Mesendoderm (in vitro differentiated cells): ENCODE measurements at regions not wholly inside any gene's neighbourhood (a gene's known extent, or its start where the extent isn't known, plus 50 kb on each side); places are given as distances from the start of the nearest gene placed in this dataset.

Experiments
- DNase-seq: peaks from one replicate; pipeline ENCODE4 v3.0.0; 2013
- H2AK5ac ChIP-seq: 2 replicates; pipeline ENCODE4 v1.6.1; 2013; ENCODE audit warnings: low read length, inconsistent platforms
- H2BK120ac ChIP-seq: 2 replicates; pipeline ENCODE4 v1.6.1; 2013; ENCODE audit warnings: low read depth, mild to moderate bottlenecking, low read length, moderate library complexity, mixed read lengths
- H2BK15ac ChIP-seq: replicated peaks from 2 replicates; pipeline ENCODE4 v1.6.1; 2013; ENCODE audit warnings: low read depth, mild to moderate bottlenecking, moderate library complexity
- H2BK5ac ChIP-seq: 2 replicates; pipeline ENCODE4 v1.6.1; 2013; ENCODE audit warnings: low read length, inconsistent platforms
- H3K18ac ChIP-seq: 2 replicates; pipeline ENCODE4 v1.6.1; 2013; ENCODE audit warnings: mild to moderate bottlenecking, low read length, mixed read lengths
- H3K23ac ChIP-seq: one replicate; pipeline ENCODE4 v1.6.1; 2013; ENCODE audit warnings: low read length
- H3K27ac ChIP-seq: 2 replicates; pipeline ENCODE4 v1.5.1; 2013; ENCODE audit warnings: low read depth, mild to moderate bottlenecking, inconsistent platforms, low read length, moderate library complexity
- H3K27me3 ChIP-seq: 2 replicates; pipeline ENCODE4 v1.6.1; 2013; ENCODE audit warnings: low read length, control low read depth, mild to moderate bottlenecking, inconsistent platforms; ENCODE audit not compliant: insufficient read depth, poor library complexity
- H3K36me3 ChIP-seq: 2 replicates; pipeline ENCODE4 v1.6.1; 2013; ENCODE audit warnings: low read length, inconsistent platforms; ENCODE audit not compliant: control insufficient read depth, insufficient read depth
- H3K4ac ChIP-seq: one replicate; pipeline ENCODE4 v1.6.1; 2013; ENCODE audit warnings: low read depth, mild to moderate bottlenecking, low read length, moderate library complexity
- H3K4me1 ChIP-seq: 2 replicates; pipeline ENCODE4 v1.6.1; 2013; ENCODE audit warnings: low read depth, low read length, inconsistent platforms; ENCODE audit not compliant: control insufficient read depth
- H3K4me2 ChIP-seq: 2 replicates; pipeline ENCODE4 v1.6.1; 2013; ENCODE audit warnings: low read length
- H3K4me3 ChIP-seq: 2 replicates; pipeline ENCODE4 v1.5.1; 2013; ENCODE audit warnings: mild to moderate bottlenecking, low read length
- H3K56ac ChIP-seq: one replicate; pipeline ENCODE4 v1.6.1; 2013; ENCODE audit warnings: low read length
- H3K79me1 ChIP-seq: 2 replicates; pipeline ENCODE4 v1.6.1; 2013; ENCODE audit warnings: low read length, inconsistent platforms
- H3K79me2 ChIP-seq: 2 replicates; pipeline ENCODE4 v1.6.1; 2013; ENCODE audit warnings: mild to moderate bottlenecking, low read length; ENCODE audit not compliant: control insufficient read depth, insufficient read depth
- H3K9ac ChIP-seq: 2 replicates; pipeline ENCODE4 v1.6.1; 2013; ENCODE audit warnings: low read length, inconsistent platforms
- H4K5ac ChIP-seq: one replicate; pipeline ENCODE4 v1.6.1; 2013; ENCODE audit warnings: low read length
- H4K8ac ChIP-seq: one replicate; pipeline ENCODE4 v1.6.1; 2013; ENCODE audit warnings: low read depth, mild to moderate bottlenecking, control low read depth, low read length, moderate library complexity
- WGBS: extraction: QIAGEN DNeasy Blood & Tissue Kit; methylation state at CpG from one replicate; pipeline ENCODE4 v1.1.7; 2013; ENCODE audit warnings: low lambda C conversion rate, missing lambda C conversion rate; ENCODE audit not compliant: insufficient coverage; ENCODE audit errors: extremely low coverage; 5-methylcytosine and 5-hydroxymethylcytosine counted together

- H3K18ac ChIP-seq = no peak overlapping the region
- H3K4me1 ChIP-seq = no peaks in the 10 kb centered on the region
- H3K27me3 ChIP-seq = no peaks in the 10 kb centered on the region
- no peak overlapping the region for H4K5ac ChIP-seq
- no peaks in the 10 kb centered on the region for H3K79me1 ChIP-seq
- H3K79me2 ChIP-seq = no peaks in the 10 kb centered on the region
- no peak overlapping the region for H3K27ac ChIP-seq
- no peak for DNase-seq
- H2BK15ac ChIP-seq = no peak overlapping the region
- no peak overlapping the region for H3K4me3 ChIP-seq
- no CpG with 5 or more reads among the region's 2 CpGs for WGBS
- no peak overlapping the region for H3K9ac ChIP-seq
- no peak overlapping the region for H4K8ac ChIP-seq
- no peak overlapping the region for H3K23ac ChIP-seq
- H3K36me3 ChIP-seq = no peaks in the 10 kb centered on the region
- H3K4ac ChIP-seq = no peak overlapping the region
- no peak overlapping the region for H3K4me2 ChIP-seq
- no peak overlapping the region for H3K56ac ChIP-seq
- no peak overlapping the region for H2AK5ac ChIP-seq
- no peak overlapping the region for H2BK120ac ChIP-seq
- no peak overlapping the region for H2BK5ac ChIP-seq
These were observed 718.3 kb downstream of the TLR4 start for GRCh38 chr9:118422508-118422907.

GRCh38 chr9:118423021-118423420 lies 718.8 kb downstream of the TLR4 start:
- Histone ChIP-seq H3K4me1 (no peaks in the 10 kb centered on the region), H3K27me3 (no peaks in the 10 kb centered on the region), H2BK15ac (no peak overlapping the region), H3K27ac (no peak overlapping the region), H3K4ac (no peak overlapping the region), H2BK5ac (no peak overlapping the region), H3K56ac (no peak overlapping the region), H4K8ac (no peak overlapping the region), H4K5ac (no peak overlapping the region), H3K36me3 (no peaks in the 10 kb centered on the region), H2AK5ac (no peak overlapping the region), H3K23ac (no peak overlapping the region), H3K9ac (no peak overlapping the region), H2BK120ac (no peak overlapping the region), H3K18ac (no peak overlapping the region), H3K79me1 (no peaks in the 10 kb centered on the region), H3K4me2 (no peak overlapping the region), H3K4me3 (no peak overlapping the region), H3K79me2 (no peaks in the 10 kb centered on the region)
- no CpG with 5 or more reads among the region's 3 CpGs for WGBS
- no peak for DNase-seq

- Histone ChIP-seq H3K4me3 (no peak overlapping the region), H3K9ac (no peak overlapping the region), H2AK5ac (no peak overlapping the region), H2BK15ac (no peak overlapping the region), H3K4me1 (no peaks in the 10 kb centered on the region), H3K4ac (no peak overlapping the region), H3K56ac (no peak overlapping the region), H3K4me2 (no peak overlapping the region), H3K36me3 (no peaks in the 10 kb centered on the region), H3K27me3 (no peaks in the 10 kb centered on the region), H3K79me1 (no peaks in the 10 kb centered on the region), H2BK120ac (no peak overlapping the region), H3K79me2 (no peaks in the 10 kb centered on the region), H3K23ac (no peak overlapping the region), H4K5ac (no peak overlapping the region), H3K27ac (no peak overlapping the region), H2BK5ac (no peak overlapping the region), H3K18ac (no peak overlapping the region), H4K8ac (no peak overlapping the region)
- DNase-seq = no peak
- no CpG with 5 or more reads among the region's 4 CpGs for WGBS
These were observed 719.5 kb downstream of the TLR4 start for GRCh38 chr9:118423721-118424120.

- Histone ChIP-seq H3K27ac (no peak overlapping the region), H4K5ac (no peak overlapping the region), H2AK5ac (no peak overlapping the region), H4K8ac (no peak overlapping the region), H2BK15ac (no peak overlapping the region), H3K79me1 (no peaks in the 10 kb centered on the region), H3K9ac (no peak overlapping the region), H3K4me2 (no peak overlapping the region), H3K4me3 (no peak overlapping the region), H3K18ac (no peak overlapping the region), H3K36me3 (no peaks in the 10 kb centered on the region), H2BK5ac (no peak overlapping the region), H3K4ac (no peak overlapping the region), H3K27me3 (no peaks in the 10 kb centered on the region), H3K79me2 (no peaks in the 10 kb centered on the region), H3K23ac (no peak overlapping the region), H3K4me1 (no peaks in the 10 kb centered on the region), H3K56ac (no peak overlapping the region), H2BK120ac (no peak overlapping the region)
- DNase-seq = no peak
- no CpG with 5 or more reads among the region's 1 CpG for WGBS
These were observed 722.6 kb downstream of the TLR4 start for GRCh38 chr9:118426772-118427171.

GRCh38 chr9:118438810-118439209 lies 734.6 kb downstream of the TLR4 start:
- no peak overlapping the region for H3K9ac ChIP-seq
- no peak overlapping the region for H4K8ac ChIP-seq
- no peaks in the 10 kb centered on the region for H3K27me3 ChIP-seq
- H3K4ac ChIP-seq = no peak overlapping the region
- no peaks in the 10 kb centered on the region for H3K79me1 ChIP-seq
- H3K79me2 ChIP-seq = no peaks in the 10 kb centered on the region
- H2AK5ac ChIP-seq = no peak overlapping the region
- H2BK15ac ChIP-seq = no peak overlapping the region
- no peak overlapping the region for H3K56ac ChIP-seq
- no peak overlapping the region for H3K4me2 ChIP-seq
- H2BK120ac ChIP-seq = no peak overlapping the region
- peak; percentile 26 for DNase-seq
- no CpG with 5 or more reads among the region's 1 CpG for WGBS
- H4K5ac ChIP-seq = no peak overlapping the region
- no peak overlapping the region for H2BK5ac ChIP-seq
- H3K23ac ChIP-seq = no peak overlapping the region
- no peaks in the 10 kb centered on the region for H3K4me1 ChIP-seq
- no peak overlapping the region for H3K18ac ChIP-seq
- no peaks in the 10 kb centered on the region for H3K36me3 ChIP-seq
- no peak overlapping the region for H3K4me3 ChIP-seq
- no peak overlapping the region for H3K27ac ChIP-seq

- H3K36me3 ChIP-seq = no peaks in the 10 kb centered on the region
- H3K56ac ChIP-seq = no peak overlapping the region
- no peaks in the 10 kb centered on the region for H3K27me3 ChIP-seq
- WGBS = no CpG with 5 or more reads among the region's 4 CpGs
- no peak for DNase-seq
- H3K79me1 ChIP-seq = no peaks in the 10 kb centered on the region
- H2BK120ac ChIP-seq = no peak overlapping the region
- H3K18ac ChIP-seq = no peak overlapping the region
- H2BK15ac ChIP-seq = no peak overlapping the region
- no peak overlapping the region for H3K9ac ChIP-seq
- no peaks in the 10 kb centered on the region for H3K79me2 ChIP-seq
- no peaks in the 10 kb centered on the region for H3K4me1 ChIP-seq
- H3K4me3 ChIP-seq = no peak overlapping the region
- no peak overlapping the region for H3K23ac ChIP-seq
- no peak overlapping the region for H3K4me2 ChIP-seq
- no peak overlapping the region for H3K27ac ChIP-seq
- no peak overlapping the region for H4K5ac ChIP-seq
- H2BK5ac ChIP-seq = no peak overlapping the region
- no peak overlapping the region for H3K4ac ChIP-seq
- no peak overlapping the region for H4K8ac ChIP-seq
- no peak overlapping the region for H2AK5ac ChIP-seq
These were observed 735.2 kb downstream of the TLR4 start for GRCh38 chr9:118439441-118439840.
